ENCODE measurements at regions not wholly inside any gene's neighbourhood (a gene's known extent, or its start where the extent isn't known, plus 50 kb on each side); places are given as distances from the start of the nearest gene placed in this dataset.

DNA sequence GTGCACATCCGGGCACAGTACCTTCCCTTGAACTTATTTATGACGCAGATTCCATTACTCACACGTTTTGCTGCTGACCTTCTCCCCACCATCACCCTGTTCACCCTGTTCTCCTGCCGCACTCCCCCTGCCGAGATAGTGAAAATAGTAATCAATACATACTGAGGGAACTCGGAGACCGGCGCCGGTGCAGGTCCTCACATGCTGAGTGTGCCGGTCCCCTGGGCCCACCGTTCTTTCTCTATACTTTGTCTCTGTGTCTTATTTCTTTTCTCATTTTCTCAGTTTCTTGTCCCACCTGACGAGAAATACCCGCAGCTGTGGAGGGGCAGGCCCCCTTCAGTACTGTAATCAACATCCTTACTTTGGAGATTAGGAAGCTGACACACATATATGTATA is 1337.1 kb upstream of the PABPC4L start:
- no peak overlapping the region for H3K4me3 Mint-ChIP-seq (ENCODE audit: unreplicated experiment)
- no peak overlapping the region for H3K9ac ChIP-seq (ENCODE audit: low read length)
- no peak overlapping the region for H3K27ac Mint-ChIP-seq (ENCODE audit: unreplicated experiment)
- no peaks in the 10 kb centered on the region for H3K36me3 Mint-ChIP-seq (ENCODE audit: low read depth, unreplicated experiment)
- no peaks in the 10 kb centered on the region for H3K27me3 ChIP-seq (ENCODE audit: insufficient read depth, low read length)
- TF ChIP-seq CTCF (IDR thresholded peaks at IDR 0.05; ENCODE audit: insufficient read depth, low read depth, low read length) (no peak), EZH2 (IDR thresholded peaks at IDR 0.05; ENCODE audit: insufficient read depth, low read length) (no peak)
- DNase-seq (ENCODE audit: low read depth): no peak
- FAIRE-seq: no peak
- no peaks in the 10 kb centered on the region for H3K4me1 Mint-ChIP-seq (ENCODE audit: low read depth, unreplicated experiment)
- no peaks in the 10 kb centered on the region for H3K27me3 Mint-ChIP-seq (ENCODE audit: low read depth, unreplicated experiment)
- H3K4me2 ChIP-seq (ENCODE audit: low read length): no peak overlapping the region
- no peaks in the 10 kb centered on the region for H3K79me2 ChIP-seq (ENCODE audit: insufficient read depth, low read length)
- H3K9me3 Mint-ChIP-seq (ENCODE audit: unreplicated experiment): peaks cover 3% of the 10 kb centered on the region
- H2AFZ ChIP-seq (ENCODE audit: low read depth, low read length): no peak overlapping the region
- no peaks in the 10 kb centered on the region for H3K36me3 ChIP-seq (ENCODE audit: insufficient read depth, low read length)
- no peak overlapping the region for H3K4me3 ChIP-seq (ENCODE audit: insufficient read depth, low read depth, low read length)
- no peaks in the 10 kb centered on the region for H3K9me3 ChIP-seq (ENCODE audit: insufficient read depth, low read depth, low read length)
- H4K20me1 ChIP-seq (ENCODE audit: insufficient read depth, low read length): no peaks in the 10 kb centered on the region
- no peak overlapping the region for H3K27ac ChIP-seq (ENCODE audit: low read depth, low read length)
- no peaks in the 10 kb centered on the region for H3K4me1 ChIP-seq (ENCODE audit: insufficient read depth, low read length)

DNA sequence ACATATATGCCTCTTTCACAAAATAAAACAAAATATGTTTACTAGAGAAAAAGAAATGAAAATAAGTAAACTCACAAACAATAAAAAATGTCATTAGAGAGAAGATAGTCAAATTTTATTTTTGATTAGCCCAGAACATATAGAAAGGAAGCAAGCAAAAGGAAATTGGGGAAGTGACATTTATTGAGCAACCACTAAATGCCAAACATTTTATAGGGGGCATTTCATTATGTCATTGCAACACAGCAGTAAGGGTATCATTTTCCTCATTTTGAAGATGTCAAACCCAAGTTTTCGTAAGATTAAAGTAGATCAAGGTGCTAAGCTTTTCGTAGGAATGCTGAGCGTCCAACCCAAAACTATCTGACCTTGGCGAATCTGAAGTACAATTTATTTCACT is 1331.5 kb upstream of the PABPC4L start:
- no peak overlapping the region for H3K4me2 ChIP-seq (ENCODE audit: low read length)
- H3K4me1 Mint-ChIP-seq (ENCODE audit: low read depth, unreplicated experiment): no peaks in the 10 kb centered on the region
- no peaks in the 10 kb centered on the region for H3K79me2 ChIP-seq (ENCODE audit: insufficient read depth, low read length)
- TF ChIP-seq CTCF (IDR thresholded peaks at IDR 0.05; ENCODE audit: insufficient read depth, low read depth, low read length) (no peak), EZH2 (IDR thresholded peaks at IDR 0.05; ENCODE audit: insufficient read depth, low read length) (no peak)
- no peaks in the 10 kb centered on the region for H3K27me3 ChIP-seq (ENCODE audit: insufficient read depth, low read length)
- H3K4me1 ChIP-seq (ENCODE audit: insufficient read depth, low read length): no peaks in the 10 kb centered on the region
- no peaks in the 10 kb centered on the region for H4K20me1 ChIP-seq (ENCODE audit: insufficient read depth, low read length)
- H3K9me3 ChIP-seq (ENCODE audit: insufficient read depth, low read depth, low read length): no peaks in the 10 kb centered on the region
- no peak overlapping the region for H3K4me3 ChIP-seq (ENCODE audit: insufficient read depth, low read depth, low read length)
- H3K27ac ChIP-seq (ENCODE audit: low read depth, low read length): no peak overlapping the region
- H3K27ac Mint-ChIP-seq (ENCODE audit: unreplicated experiment): no peak overlapping the region
- H3K9ac ChIP-seq (ENCODE audit: low read length): no peak overlapping the region
- no peaks in the 10 kb centered on the region for H3K36me3 Mint-ChIP-seq (ENCODE audit: low read depth, unreplicated experiment)
- H3K36me3 ChIP-seq (ENCODE audit: insufficient read depth, low read length): no peaks in the 10 kb centered on the region
- no peak overlapping the region for H2AFZ ChIP-seq (ENCODE audit: low read depth, low read length)
- H3K27me3 Mint-ChIP-seq (ENCODE audit: low read depth, unreplicated experiment): no peaks in the 10 kb centered on the region
- H3K9me3 Mint-ChIP-seq (ENCODE audit: unreplicated experiment): no peaks in the 10 kb centered on the region
- DNase-seq (ENCODE audit: low read depth) (no peak), FAIRE-seq (no peak)
- no peak overlapping the region for H3K4me3 Mint-ChIP-seq (ENCODE audit: unreplicated experiment)

DNA sequence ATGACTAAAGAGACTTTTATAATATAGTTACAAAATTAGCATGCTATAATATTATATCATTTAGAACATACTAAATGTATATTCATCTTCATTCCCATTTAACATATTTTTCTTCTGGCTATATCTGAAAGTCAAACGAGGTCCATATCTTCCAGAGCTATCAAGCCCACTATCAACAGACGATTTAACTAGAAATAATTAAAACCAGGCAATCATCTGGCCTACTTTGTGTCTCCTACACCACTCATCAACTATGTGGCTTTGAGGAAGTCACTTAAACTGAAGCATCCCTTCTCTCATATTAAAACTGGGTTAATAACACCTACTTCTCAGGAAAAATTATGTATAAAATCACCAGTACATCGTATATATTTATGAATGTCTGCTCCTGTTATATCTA is 1330.5 kb upstream of the PABPC4L start:
- DNase-seq (ENCODE audit: low read depth): no peak
- no peak overlapping the region for H3K27ac Mint-ChIP-seq (ENCODE audit: unreplicated experiment)
- no peak overlapping the region for H2AFZ ChIP-seq (ENCODE audit: low read depth, low read length)
- no peak overlapping the region for H3K4me2 ChIP-seq (ENCODE audit: low read length)
- H3K27me3 ChIP-seq (ENCODE audit: insufficient read depth, low read length): no peaks in the 10 kb centered on the region
- no peak for FAIRE-seq
- TF ChIP-seq EZH2 (IDR thresholded peaks at IDR 0.05; ENCODE audit: insufficient read depth, low read length) (no peak), CTCF (IDR thresholded peaks at IDR 0.05; ENCODE audit: insufficient read depth, low read depth, low read length) (no peak)
- H3K36me3 Mint-ChIP-seq (ENCODE audit: low read depth, unreplicated experiment): no peaks in the 10 kb centered on the region
- H3K4me3 Mint-ChIP-seq (ENCODE audit: unreplicated experiment): no peak overlapping the region
- no peak overlapping the region for H3K4me3 ChIP-seq (ENCODE audit: insufficient read depth, low read depth, low read length)
- H3K4me1 Mint-ChIP-seq (ENCODE audit: low read depth, unreplicated experiment): no peaks in the 10 kb centered on the region
- no peaks in the 10 kb centered on the region for H3K9me3 Mint-ChIP-seq (ENCODE audit: unreplicated experiment)
- H3K79me2 ChIP-seq (ENCODE audit: insufficient read depth, low read length): no peaks in the 10 kb centered on the region
- H3K4me1 ChIP-seq (ENCODE audit: insufficient read depth, low read length): no peaks in the 10 kb centered on the region
- no peaks in the 10 kb centered on the region for H4K20me1 ChIP-seq (ENCODE audit: insufficient read depth, low read length)
- no peaks in the 10 kb centered on the region for H3K36me3 ChIP-seq (ENCODE audit: insufficient read depth, low read length)
- no peaks in the 10 kb centered on the region for H3K9me3 ChIP-seq (ENCODE audit: insufficient read depth, low read depth, low read length)
- H3K9ac ChIP-seq (ENCODE audit: low read length): no peak overlapping the region
- no peak overlapping the region for H3K27ac ChIP-seq (ENCODE audit: low read depth, low read length)
- H3K27me3 Mint-ChIP-seq (ENCODE audit: low read depth, unreplicated experiment): no peaks in the 10 kb centered on the region

Measured in astrocyte (in vitro differentiated cells and primary cell).